H9 (cell line): ENCODE measurements at regions not wholly inside any gene's neighbourhood (a gene's known extent, or its start where the extent isn't known, plus 50 kb on each side); places are given as distances from the start of the nearest gene placed in this dataset.

Source experiments
- DNase-seq: peaks from one replicate; pipeline ENCODE4 v3.0.0-alpha.2; 2017
- H2AFZ ChIP-seq: one replicate; pipeline ENCODE4 v1.6.1; 2013; ENCODE audit warnings: mild to moderate bottlenecking, low read length, control low read depth, moderate library complexity
- H2AK5ac ChIP-seq: 2 replicates; pipeline ENCODE4 v1.6.1; 2013; ENCODE audit warnings: low read length, control low read depth, mixed read lengths; ENCODE audit not compliant: insufficient read length
- H2BK120ac ChIP-seq: one replicate; pipeline ENCODE4 v1.6.1; 2013; ENCODE audit warnings: low read depth, mild to moderate bottlenecking, low read length, control low read depth, inconsistent platforms; ENCODE audit not compliant: poor library complexity, severe bottlenecking
- H2BK12ac ChIP-seq: 2 replicates; pipeline ENCODE4 v1.6.1; 2013; ENCODE audit warnings: low read length, control low read depth, mixed read lengths, low read depth; ENCODE audit not compliant: insufficient read length
- H2BK15ac ChIP-seq: 2 replicates; pipeline ENCODE4 v1.6.1; 2013; ENCODE audit warnings: low read depth, low read length, control low read depth
- H2BK20ac ChIP-seq: one replicate; pipeline ENCODE4 v1.6.1; 2013; ENCODE audit warnings: low read depth, mild to moderate bottlenecking, low read length, control low read depth, inconsistent platforms; ENCODE audit not compliant: poor library complexity, severe bottlenecking
- H2BK5ac ChIP-seq: 2 replicates; pipeline ENCODE4 v1.6.1; 2013; ENCODE audit warnings: low read length, control low read depth, mixed read lengths; ENCODE audit not compliant: insufficient read length
- H3K14ac ChIP-seq: 2 replicates; pipeline ENCODE4 v1.6.1; 2013; ENCODE audit warnings: low read length, control low read depth; ENCODE audit not compliant: insufficient read depth
- H3K18ac ChIP-seq: 2 replicates; pipeline ENCODE4 v1.6.1; 2013; ENCODE audit warnings: low read depth, mild to moderate bottlenecking, mixed read lengths, low read length, control low read depth; ENCODE audit not compliant: insufficient read length
- H3K23ac ChIP-seq: 2 replicates; pipeline ENCODE4 v1.6.1; 2013; ENCODE audit warnings: low read length, control low read depth, mixed read lengths, low read depth; ENCODE audit not compliant: insufficient read length
- H3K23me2 ChIP-seq: 2 replicates; pipeline ENCODE4 v1.6.1; 2013; ENCODE audit warnings: low read depth, mild to moderate bottlenecking, mixed read lengths, low read length, control low read depth; ENCODE audit not compliant: insufficient read length, poor library complexity, severe bottlenecking
- H3K27ac ChIP-seq: 2 replicates; pipeline ENCODE4 v1.5.1; 2013; ENCODE audit warnings: low read length, control low read depth, mixed read lengths, low read depth; ENCODE audit not compliant: insufficient read length
- H3K27me3 ChIP-seq: 2 replicates; pipeline ENCODE4 v1.6.1; 2013; ENCODE audit warnings: low read length, control low read depth, inconsistent platforms; ENCODE audit not compliant: insufficient read depth
- H3K4ac ChIP-seq: 2 replicates; pipeline ENCODE4 v1.6.1; 2013; ENCODE audit warnings: low read depth, mild to moderate bottlenecking, control low read depth, inconsistent platforms, low read length, moderate library complexity
- H3K4me1 ChIP-seq: 2 replicates; pipeline ENCODE4 v1.6.1; 2013; ENCODE audit warnings: low read length, control low read depth, inconsistent platforms; ENCODE audit not compliant: insufficient read depth
- H3K4me2 ChIP-seq: 2 replicates; pipeline ENCODE4 v1.6.1; 2013; ENCODE audit warnings: low read length, control low read depth, mixed read lengths; ENCODE audit not compliant: insufficient read length, insufficient read depth
- H3K56ac ChIP-seq: 2 replicates; pipeline ENCODE4 v1.6.1; 2013; ENCODE audit warnings: low read depth, mild to moderate bottlenecking, mixed read lengths, low read length, control low read depth; ENCODE audit not compliant: insufficient read length
- H3K79me1 ChIP-seq: 2 replicates; pipeline ENCODE4 v1.6.1; 2013; ENCODE audit warnings: low read depth, mild to moderate bottlenecking, moderate library complexity, low read length, control low read depth, inconsistent platforms; ENCODE audit not compliant: insufficient read depth, poor library complexity, severe bottlenecking
- H3K79me2 ChIP-seq: 2 replicates; pipeline ENCODE4 v1.6.1; 2013; ENCODE audit warnings: low read length, control low read depth, inconsistent platforms; ENCODE audit not compliant: insufficient read depth
- H3K9ac ChIP-seq: 2 replicates; pipeline ENCODE4 v1.6.1; 2013; ENCODE audit warnings: low read length, control low read depth, mixed read lengths; ENCODE audit not compliant: insufficient read length; ENCODE audit errors: extremely low read depth
- H3K9me3 ChIP-seq: one replicate; pipeline ENCODE4 v1.6.1; 2013; ENCODE audit warnings: low read depth, low read length, inconsistent platforms; ENCODE audit not compliant: control insufficient read depth
- H3T11ph ChIP-seq: one replicate; pipeline ENCODE4 v1.6.1; 2013; ENCODE audit warnings: mild to moderate bottlenecking, low read length, control low read depth, inconsistent platforms
- H4K20me1 ChIP-seq: one replicate; pipeline ENCODE4 v1.6.1; 2013; ENCODE audit not compliant: control insufficient read depth, insufficient read length, insufficient read depth
- H4K5ac ChIP-seq: 2 replicates; pipeline ENCODE4 v1.6.1; 2013; ENCODE audit warnings: low read depth, mild to moderate bottlenecking, mixed read lengths, low read length, control low read depth; ENCODE audit not compliant: insufficient read length
- H4K8ac ChIP-seq: replicated peaks from 2 replicates; pipeline ENCODE4 v1.6.1; 2013; ENCODE audit warnings: low read length, control low read depth, mixed read lengths, low read depth; ENCODE audit not compliant: insufficient read length
- H4K91ac ChIP-seq: 2 replicates; pipeline ENCODE4 v1.6.1; 2013; ENCODE audit warnings: low read depth, mild to moderate bottlenecking, moderate library complexity, mixed read lengths, low read length, control low read depth; ENCODE audit not compliant: insufficient read length
- H3K27ac Mint-ChIP-seq, 3 experiments: 2 replicates in 2 of 3; 3 replicates in 1 of 3; pipeline ENCODE4 v1.8.0; 2020 to 2021; ENCODE audit warnings: mixed read lengths in 3 of 3, mild to moderate bottlenecking in 1 of 3, moderate library complexity in 1 of 3
- H3K27me3 Mint-ChIP-seq: 2 replicates; pipeline ENCODE4 v1.8.0; 2021; ENCODE audit warnings: low read depth, mild to moderate bottlenecking, moderate library complexity, mixed read lengths
- H3K36me3 Mint-ChIP-seq, 3 experiments: 2 replicates in 2 of 3; 3 replicates in 1 of 3; pipeline ENCODE4 v1.8.0; 2020 to 2021; ENCODE audit warnings: low read depth in 3 of 3, mixed read lengths in 3 of 3; ENCODE audit not compliant: insufficient read depth in 1 of 3
- H3K4me1 Mint-ChIP-seq, 2 experiments: 2 replicates each; pipeline ENCODE4 v1.8.0; 2020; ENCODE audit warnings: mixed read lengths in 2 of 2
- H3K4me3 Mint-ChIP-seq, 2 experiments: 2 replicates in 1 of 2; 3 replicates in 1 of 2; pipeline ENCODE4 v1.8.0; 2020 to 2021; ENCODE audit warnings: mild to moderate bottlenecking in 2 of 2, mixed read lengths in 2 of 2, moderate library complexity in 1 of 2
- H3K9me3 Mint-ChIP-seq, 2 experiments: 2 replicates in 1 of 2; 3 replicates in 1 of 2; pipeline ENCODE4 v1.8.0; 2020; ENCODE audit warnings: mild to moderate bottlenecking in 2 of 2, mixed read lengths in 2 of 2, moderate library complexity in 1 of 2
- WGBS: extraction: QIAGEN DNeasy Blood & Tissue Kit; methylation state at CpG from one replicate; pipeline ENCODE4 v1.1.7; 2013; ENCODE audit warnings: missing lambda C conversion rate, low lambda C conversion rate, mixed read lengths; ENCODE audit not compliant: insufficient read length; ENCODE audit errors: extremely low coverage; 5-methylcytosine and 5-hydroxymethylcytosine counted together
- TF ChIP-seq, protein P1 (sequence below): fragments of 200-600 bp; sonication (generic); conservative IDR thresholded peaks from 3 replicates; pipeline ENCODE4 v1.8.0; 2021; ENCODE audit warnings: antibody characterized with exemption, mild to moderate bottlenecking

DNA sequence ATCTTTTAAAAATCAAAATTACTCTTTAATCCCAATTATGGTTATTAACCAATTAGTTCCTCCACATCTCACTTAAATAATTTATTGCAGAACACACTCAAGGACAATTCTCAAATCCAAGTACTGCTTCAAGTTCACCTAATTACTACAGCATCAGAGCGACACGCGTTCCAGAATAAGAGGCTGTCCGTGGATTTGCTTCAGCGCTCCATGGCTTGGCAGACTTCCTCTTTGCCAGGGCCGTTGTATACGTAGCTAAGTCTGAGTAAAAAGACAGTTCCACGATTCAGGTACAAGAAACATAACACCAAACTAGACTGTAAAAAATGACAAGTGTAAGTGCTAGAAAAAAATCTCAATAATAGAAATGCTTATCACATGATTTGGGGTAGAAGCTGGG is 153.2 kb upstream of the MYT1L start:
- H3K27me3 Mint-ChIP-seq: no peaks in the 10 kb centered on the region
- no peaks in the 10 kb centered on the region for H3K23me2 ChIP-seq
- H3K27ac ChIP-seq: no peak overlapping the region
- no peak overlapping the region for H2BK15ac ChIP-seq
- H3K36me3 Mint-ChIP-seq: peaks cover 0 to 2% (median 0%) of the 10 kb centered on the region in 3 experiments; a peak in 1 of 7 replicates
- H2BK120ac ChIP-seq: no peak overlapping the region
- no peak overlapping the region for H2AFZ ChIP-seq
- no peak overlapping the region for H3K27ac Mint-ChIP-seq
- H4K8ac ChIP-seq: no peak overlapping the region
- H3K56ac ChIP-seq: no peak overlapping the region
- H2BK12ac ChIP-seq: no peak overlapping the region
- H3T11ph ChIP-seq: no peak overlapping the region
- no peak overlapping the region for H4K91ac ChIP-seq
- no peaks in the 10 kb centered on the region for H3K79me1 ChIP-seq
- no peak overlapping the region for H3K14ac ChIP-seq
- no peak for DNase-seq
- peaks cover 0 to 7% of the 10 kb centered on the region in 2 experiments; a peak in 2 of 4 replicates for H3K4me1 Mint-ChIP-seq
- no peak overlapping the region for H2AK5ac ChIP-seq
- H4K20me1 ChIP-seq: no peaks in the 10 kb centered on the region
- no peaks in the 10 kb centered on the region for H3K4me1 ChIP-seq
- no peaks in the 10 kb centered on the region for H3K27me3 ChIP-seq
- H3K9me3 ChIP-seq: no peaks in the 10 kb centered on the region
- H2BK5ac ChIP-seq: no peak overlapping the region
- H3K9ac ChIP-seq: no peak overlapping the region
- no peaks in the 10 kb centered on the region for H3K79me2 ChIP-seq
- H3K9me3 Mint-ChIP-seq: peaks cover 7 to 9% of the 10 kb centered on the region in 2 experiments; a peak in 4 of 5 replicates
- H4K5ac ChIP-seq: no peak overlapping the region
- H3K4me3 Mint-ChIP-seq: no peak overlapping the region
- no peak overlapping the region for H2BK20ac ChIP-seq
- H3K23ac ChIP-seq: no peak overlapping the region
- no CpG with 5 or more reads among the region's 8 CpGs for WGBS
- no peak overlapping the region for H3K4ac ChIP-seq
- no peak overlapping the region for H3K4me2 ChIP-seq
- TF ChIP-seq, protein P1, sequence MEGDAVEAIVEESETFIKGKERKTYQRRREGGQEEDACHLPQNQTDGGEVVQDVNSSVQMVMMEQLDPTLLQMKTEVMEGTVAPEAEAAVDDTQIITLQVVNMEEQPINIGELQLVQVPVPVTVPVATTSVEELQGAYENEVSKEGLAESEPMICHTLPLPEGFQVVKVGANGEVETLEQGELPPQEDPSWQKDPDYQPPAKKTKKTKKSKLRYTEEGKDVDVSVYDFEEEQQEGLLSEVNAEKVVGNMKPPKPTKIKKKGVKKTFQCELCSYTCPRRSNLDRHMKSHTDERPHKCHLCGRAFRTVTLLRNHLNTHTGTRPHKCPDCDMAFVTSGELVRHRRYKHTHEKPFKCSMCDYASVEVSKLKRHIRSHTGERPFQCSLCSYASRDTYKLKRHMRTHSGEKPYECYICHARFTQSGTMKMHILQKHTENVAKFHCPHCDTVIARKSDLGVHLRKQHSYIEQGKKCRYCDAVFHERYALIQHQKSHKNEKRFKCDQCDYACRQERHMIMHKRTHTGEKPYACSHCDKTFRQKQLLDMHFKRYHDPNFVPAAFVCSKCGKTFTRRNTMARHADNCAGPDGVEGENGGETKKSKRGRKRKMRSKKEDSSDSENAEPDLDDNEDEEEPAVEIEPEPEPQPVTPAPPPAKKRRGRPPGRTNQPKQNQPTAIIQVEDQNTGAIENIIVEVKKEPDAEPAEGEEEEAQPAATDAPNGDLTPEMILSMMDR: no peak
- H3K18ac ChIP-seq: no peak overlapping the region
